ENCODE measurements at regions not wholly inside any gene's neighbourhood (a gene's known extent, or its start where the extent isn't known, plus 50 kb on each side); places are given as distances from the start of the nearest gene placed in this dataset.

DNA sequence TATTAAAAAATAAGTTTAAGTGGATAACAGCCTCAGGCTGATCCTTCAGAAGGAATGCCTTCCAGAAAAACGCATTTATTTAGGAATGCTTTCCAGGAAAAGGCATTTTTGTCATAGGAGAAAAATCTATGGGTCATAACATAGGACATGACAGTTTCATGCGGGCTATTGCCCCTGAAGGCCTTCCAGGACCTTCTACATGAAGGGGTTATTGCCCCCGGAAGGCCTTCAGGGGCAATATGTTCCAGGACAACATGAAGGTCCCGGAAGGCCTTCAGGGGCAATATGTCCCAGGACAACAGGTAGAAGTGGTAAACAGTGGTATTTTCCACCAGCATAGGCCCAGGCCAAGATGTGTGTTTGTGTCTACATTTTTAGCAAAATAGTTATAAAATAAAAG is 191.3 kb upstream of the RASA1 start:
- H3K4me3 ChIP-seq (ENCODE audit: extremely low read depth, insufficient read depth, low read length, poor library complexity, severe bottlenecking), result no peak overlapping the region
- H3K4me1 ChIP-seq (ENCODE audit: control insufficient read depth, insufficient read depth, low read length, poor library complexity, severe bottlenecking), result no peaks in the 10 kb centered on the region
- H3K9me3 ChIP-seq (ENCODE audit: control insufficient read depth, low read length), result no peaks in the 10 kb centered on the region
- no peaks in the 10 kb centered on the region for H3K36me3 ChIP-seq (ENCODE audit: control insufficient read depth, insufficient read depth, low read length)
- no peak overlapping the region for H3K27ac ChIP-seq (ENCODE audit: low read depth, low read length, severe bottlenecking)
- WGBS, 2 experiments (ENCODE audit: insufficient coverage in 2 of 2), result 88 to 89% methylated on average over 3 to 4 of the region's 4 CpGs

DNA sequence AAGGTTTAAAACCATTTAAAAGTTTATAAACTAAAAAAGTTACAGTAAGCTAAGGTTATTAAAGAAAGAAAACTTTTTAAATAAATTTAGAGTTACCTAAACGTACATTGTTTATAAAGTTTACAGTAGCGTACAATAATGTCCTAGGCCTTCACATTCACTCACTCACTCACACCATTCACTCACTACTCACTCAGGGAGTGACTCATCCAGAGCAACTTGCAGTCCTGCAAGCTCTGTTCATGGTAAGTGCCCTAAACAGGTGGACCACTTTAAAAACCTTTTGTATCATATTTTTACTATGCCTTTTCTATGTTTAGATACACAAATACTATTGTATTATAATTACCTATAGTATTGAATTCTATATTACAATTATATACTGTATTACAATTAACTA is 190.8 kb upstream of the RASA1 start:
- Histone ChIP-seq H3K4me1 (ENCODE audit: control insufficient read depth, insufficient read depth, low read length, poor library complexity, severe bottlenecking) (no peaks in the 10 kb centered on the region), H3K9me3 (ENCODE audit: control insufficient read depth, low read length) (no peaks in the 10 kb centered on the region), H3K27ac (ENCODE audit: low read depth, low read length, severe bottlenecking) (no peak overlapping the region), H3K36me3 (ENCODE audit: control insufficient read depth, insufficient read depth, low read length) (no peaks in the 10 kb centered on the region), H3K4me3 (ENCODE audit: extremely low read depth, insufficient read depth, low read length, poor library complexity, severe bottlenecking) (no peak overlapping the region)
- 83% methylated on average over 1 of the region's 2 CpGs; no CpG with 5 or more reads in 1 of the 2 experiments for WGBS, 2 experiments (ENCODE audit: insufficient coverage in 2 of 2)

DNA sequence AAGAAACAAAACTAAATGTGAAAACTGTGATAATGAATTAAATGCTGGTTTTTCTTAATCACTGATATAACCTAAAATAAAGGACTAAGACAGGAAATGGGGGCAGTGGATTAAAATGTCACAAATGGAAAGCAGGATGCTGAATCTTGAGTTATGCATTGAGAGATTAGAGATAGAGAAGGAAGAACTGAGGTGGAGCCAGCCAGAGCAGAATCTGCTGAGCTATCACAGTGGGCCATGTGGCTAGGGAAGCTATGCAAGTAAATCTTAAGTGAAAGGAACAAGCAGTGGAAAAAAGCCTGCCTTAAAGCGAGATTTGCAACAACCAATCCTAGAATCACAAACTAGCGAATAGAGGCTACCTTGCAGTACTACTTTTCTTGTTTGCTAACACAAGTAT is 188.5 kb upstream of the RASA1 start:
- Histone ChIP-seq H3K9me3 (ENCODE audit: control insufficient read depth, low read length) (no peaks in the 10 kb centered on the region), H3K4me3 (ENCODE audit: extremely low read depth, insufficient read depth, low read length, poor library complexity, severe bottlenecking) (no peak overlapping the region), H3K36me3 (ENCODE audit: control insufficient read depth, insufficient read depth, low read length) (no peaks in the 10 kb centered on the region), H3K27ac (ENCODE audit: low read depth, low read length, severe bottlenecking) (no peak overlapping the region), H3K4me1 (ENCODE audit: control insufficient read depth, insufficient read depth, low read length, poor library complexity, severe bottlenecking) (no peaks in the 10 kb centered on the region)
- WGBS, 2 experiments (ENCODE audit: insufficient coverage in 2 of 2), result 80% methylated on average over 1 of the region's 2 CpGs; no CpG with 5 or more reads in 1 of the 2 experiments

GRCh38 chr5:87081016-87081415 is 186.7 kb upstream of the RASA1 start:
- Histone ChIP-seq H3K9me3 (ENCODE audit: control insufficient read depth, low read length) (no peaks in the 10 kb centered on the region), H3K36me3 (ENCODE audit: control insufficient read depth, insufficient read depth, low read length) (no peaks in the 10 kb centered on the region), H3K27ac (ENCODE audit: low read depth, low read length, severe bottlenecking) (no peak overlapping the region), H3K4me3 (ENCODE audit: extremely low read depth, insufficient read depth, low read length, poor library complexity, severe bottlenecking) (no peak overlapping the region), H3K4me1 (ENCODE audit: control insufficient read depth, insufficient read depth, low read length, poor library complexity, severe bottlenecking) (no peaks in the 10 kb centered on the region)
- WGBS, 2 experiments (ENCODE audit: insufficient coverage in 2 of 2), result 100% methylated on average over 1 of the region's 3 CpGs; no CpG with 5 or more reads in 1 of the 2 experiments

DNA sequence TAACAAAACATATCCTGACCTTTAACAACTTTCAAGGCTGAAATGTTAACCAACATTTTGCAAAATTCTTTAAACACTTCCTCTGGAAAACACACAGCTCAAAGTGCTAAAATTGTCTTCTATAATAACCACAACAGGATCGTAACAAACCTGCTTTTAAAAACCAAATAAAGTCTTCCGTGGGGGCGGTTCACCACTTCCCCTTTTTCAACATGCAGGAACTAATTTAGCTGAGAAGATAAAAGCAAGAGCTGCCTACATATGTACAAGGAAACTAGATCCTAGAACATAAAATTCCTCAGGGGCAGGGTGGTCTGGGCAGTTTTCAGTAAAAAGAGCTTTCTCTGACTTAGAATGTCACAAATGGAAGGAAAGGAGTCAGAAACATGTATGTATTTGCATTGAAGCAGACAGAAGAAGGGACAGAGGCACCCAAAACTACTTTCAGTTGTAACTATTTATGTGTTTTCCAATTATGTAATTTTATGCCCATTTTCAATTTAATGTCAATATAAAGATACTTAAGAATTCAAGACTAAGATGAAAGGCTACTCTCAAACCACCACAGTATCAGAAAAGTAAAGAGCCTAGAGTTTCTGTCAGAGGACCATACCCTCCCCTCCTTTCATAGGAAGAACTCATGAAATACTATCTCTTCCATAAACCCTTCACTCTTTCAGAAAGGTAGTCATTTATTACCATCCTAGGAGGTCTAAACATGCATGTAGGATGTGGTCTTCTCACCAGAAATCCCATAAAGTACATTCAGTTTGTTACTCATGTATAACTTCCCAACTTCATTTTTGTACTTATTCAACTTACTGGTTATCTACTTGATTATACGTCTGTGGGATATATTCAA is 185.9 kb upstream of the RASA1 start:
- H3K36me3 ChIP-seq (ENCODE audit: control insufficient read depth, insufficient read depth, low read length), result no peaks in the 10 kb centered on the region
- WGBS, 2 experiments (ENCODE audit: insufficient coverage in 2 of 2), result 83 to 100% methylated on average over 1 of the region's 4 CpGs
- no peaks in the 10 kb centered on the region for H3K9me3 ChIP-seq (ENCODE audit: control insufficient read depth, low read length)
- H3K4me1 ChIP-seq (ENCODE audit: control insufficient read depth, insufficient read depth, low read length, poor library complexity, severe bottlenecking), result no peaks in the 10 kb centered on the region
- H3K4me3 ChIP-seq (ENCODE audit: extremely low read depth, insufficient read depth, low read length, poor library complexity, severe bottlenecking), result no peak overlapping the region
- no peak overlapping the region for H3K27ac ChIP-seq (ENCODE audit: low read depth, low read length, severe bottlenecking)

DNA sequence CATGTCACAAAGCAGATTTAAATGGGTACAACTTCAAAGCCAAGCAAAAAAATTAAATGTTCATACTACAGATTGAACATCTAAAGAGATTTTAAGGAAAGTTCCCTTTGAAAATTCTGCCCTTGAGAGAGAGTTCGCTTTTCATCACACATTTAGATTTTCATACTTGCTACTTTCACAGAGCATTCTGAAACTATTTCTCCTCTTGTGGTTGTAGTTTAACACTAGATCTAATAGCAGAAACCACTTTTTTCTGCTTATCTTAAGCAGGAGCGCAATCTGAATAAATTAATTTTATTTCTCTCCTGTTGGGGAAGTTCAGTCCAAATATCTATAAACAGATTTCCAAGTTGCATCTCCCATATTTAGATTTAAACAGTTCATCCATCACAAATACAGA is 173.3 kb upstream of the RASA1 start:
- no peak overlapping the region for H3K4me3 ChIP-seq (ENCODE audit: extremely low read depth, insufficient read depth, low read length, poor library complexity, severe bottlenecking)
- H3K36me3 ChIP-seq (ENCODE audit: control insufficient read depth, insufficient read depth, low read length), result no peaks in the 10 kb centered on the region
- no peaks in the 10 kb centered on the region for H3K9me3 ChIP-seq (ENCODE audit: control insufficient read depth, low read length)
- WGBS, 2 experiments (ENCODE audit: insufficient coverage in 2 of 2), result 83% methylated on average over 1 of the region's 2 CpGs; no CpG with 5 or more reads in 1 of the 2 experiments
- H3K27ac ChIP-seq (ENCODE audit: low read depth, low read length, severe bottlenecking), result no peak overlapping the region
- no peaks in the 10 kb centered on the region for H3K4me1 ChIP-seq (ENCODE audit: control insufficient read depth, insufficient read depth, low read length, poor library complexity, severe bottlenecking)

DNA sequence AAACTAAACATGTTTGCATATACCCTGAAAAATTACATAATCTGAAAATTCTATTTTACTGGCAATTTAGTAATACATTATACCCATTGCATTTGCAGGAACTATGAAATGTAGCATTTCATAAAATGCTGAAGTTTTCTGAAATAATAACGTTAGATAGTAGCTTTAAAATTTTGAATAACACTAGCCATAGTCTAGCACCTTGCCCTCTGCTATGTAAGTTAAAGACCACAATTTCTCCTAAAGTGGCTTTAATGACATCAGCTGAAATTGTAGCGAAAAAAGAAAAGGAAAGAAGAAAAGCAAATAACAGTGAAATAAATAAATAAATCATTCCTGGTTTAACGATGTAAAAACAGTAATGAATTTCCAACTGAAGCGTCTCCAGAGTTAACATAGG is 172.8 kb upstream of the RASA1 start:
- no peaks in the 10 kb centered on the region for H3K4me1 ChIP-seq (ENCODE audit: control insufficient read depth, insufficient read depth, low read length, poor library complexity, severe bottlenecking)
- no CpG with 5 or more reads among the region's 4 CpGs for WGBS, 2 experiments (ENCODE audit: insufficient coverage in 2 of 2)
- H3K27ac ChIP-seq (ENCODE audit: low read depth, low read length, severe bottlenecking), result no peak overlapping the region
- H3K9me3 ChIP-seq (ENCODE audit: control insufficient read depth, low read length), result no peaks in the 10 kb centered on the region
- no peak overlapping the region for H3K4me3 ChIP-seq (ENCODE audit: extremely low read depth, insufficient read depth, low read length, poor library complexity, severe bottlenecking)
- H3K36me3 ChIP-seq (ENCODE audit: control insufficient read depth, insufficient read depth, low read length), result no peaks in the 10 kb centered on the region

DNA sequence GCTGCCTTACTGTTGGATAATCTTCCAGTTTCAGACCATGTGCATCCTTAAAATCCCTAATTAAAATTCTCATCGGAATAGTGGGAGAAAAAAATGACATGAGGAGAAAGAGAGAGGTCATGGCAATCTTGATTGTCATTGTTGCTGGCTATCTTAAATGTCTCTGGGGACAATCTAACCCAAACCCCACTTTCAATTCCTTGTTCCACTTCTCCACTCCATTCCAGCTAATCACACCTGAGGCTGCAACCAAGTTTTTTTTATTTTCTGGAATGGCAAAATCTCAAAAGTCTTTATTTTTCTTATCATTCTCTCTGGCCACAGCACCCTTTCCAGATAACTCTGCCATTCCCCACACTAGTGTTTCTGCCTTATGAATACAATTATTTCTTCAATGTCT is 171.9 kb upstream of the RASA1 start:
- no peaks in the 10 kb centered on the region for H3K36me3 ChIP-seq (ENCODE audit: control insufficient read depth, insufficient read depth, low read length)
- no peak overlapping the region for H3K27ac ChIP-seq (ENCODE audit: low read depth, low read length, severe bottlenecking)
- no peak overlapping the region for H3K4me3 ChIP-seq (ENCODE audit: extremely low read depth, insufficient read depth, low read length, poor library complexity, severe bottlenecking)
- H3K9me3 ChIP-seq (ENCODE audit: control insufficient read depth, low read length), result no peaks in the 10 kb centered on the region
- WGBS, 2 experiments (ENCODE audit: insufficient coverage in 2 of 2), result no CpG with 5 or more reads among the region's 1 CpG
- no peaks in the 10 kb centered on the region for H3K4me1 ChIP-seq (ENCODE audit: control insufficient read depth, insufficient read depth, low read length, poor library complexity, severe bottlenecking)

DNA sequence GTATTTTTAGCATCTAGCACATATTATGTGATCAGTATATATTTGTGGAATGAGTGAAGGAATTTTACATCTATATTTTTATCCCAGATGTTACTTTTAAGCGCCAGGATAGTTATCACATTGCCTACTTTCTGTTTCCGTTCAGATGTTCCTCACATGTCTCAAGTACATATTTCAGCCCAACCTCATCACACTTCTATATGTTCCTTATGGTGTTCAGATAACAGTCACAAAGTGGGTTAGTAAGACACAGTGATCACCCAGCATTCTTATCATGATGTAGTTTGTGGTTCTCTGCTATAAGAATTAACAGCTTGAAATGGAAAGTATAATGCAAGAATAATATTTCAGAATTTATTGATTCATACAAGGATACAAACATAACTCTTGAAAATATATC is 170.0 kb upstream of the RASA1 start:
- H3K9me3 ChIP-seq (ENCODE audit: control insufficient read depth, low read length), result no peaks in the 10 kb centered on the region
- H3K4me3 ChIP-seq (ENCODE audit: extremely low read depth, insufficient read depth, low read length, poor library complexity, severe bottlenecking), result no peak overlapping the region
- no peaks in the 10 kb centered on the region for H3K36me3 ChIP-seq (ENCODE audit: control insufficient read depth, insufficient read depth, low read length)
- H3K4me1 ChIP-seq (ENCODE audit: control insufficient read depth, insufficient read depth, low read length, poor library complexity, severe bottlenecking), result no peaks in the 10 kb centered on the region
- H3K27ac ChIP-seq (ENCODE audit: low read depth, low read length, severe bottlenecking), result no peak overlapping the region
- 86% methylated on average over 1 of the region's 2 CpGs; no CpG with 5 or more reads in 1 of the 2 experiments for WGBS, 2 experiments (ENCODE audit: insufficient coverage in 2 of 2)

GRCh38 chr5:87099291-87099839 is 168.3 kb upstream of the RASA1 start:
- H3K4me3 ChIP-seq (ENCODE audit: extremely low read depth, insufficient read depth, low read length, poor library complexity, severe bottlenecking), result no peak overlapping the region
- no peak overlapping the region for H3K27ac ChIP-seq (ENCODE audit: low read depth, low read length, severe bottlenecking)

GRCh38 chr5:87099968-87100367 is 167.7 kb upstream of the RASA1 start:
- Histone ChIP-seq H3K27ac (ENCODE audit: low read depth, low read length, severe bottlenecking) (no peak overlapping the region), H3K9me3 (ENCODE audit: control insufficient read depth, low read length) (no peaks in the 10 kb centered on the region), H3K36me3 (ENCODE audit: control insufficient read depth, insufficient read depth, low read length) (no peaks in the 10 kb centered on the region), H3K4me3 (ENCODE audit: extremely low read depth, insufficient read depth, low read length, poor library complexity, severe bottlenecking) (no peak overlapping the region), H3K4me1 (ENCODE audit: control insufficient read depth, insufficient read depth, low read length, poor library complexity, severe bottlenecking) (no peaks in the 10 kb centered on the region)

More at GRCh38 chr5:87099291-87099839, 168.3 kb upstream of the RASA1 start:
- Histone ChIP-seq H3K4me1 (ENCODE audit: control insufficient read depth, insufficient read depth, low read length, poor library complexity, severe bottlenecking) (no peaks in the 10 kb centered on the region), H3K9me3 (ENCODE audit: control insufficient read depth, low read length) (no peaks in the 10 kb centered on the region), H3K36me3 (ENCODE audit: control insufficient read depth, insufficient read depth, low read length) (no peaks in the 10 kb centered on the region)
- 83 to 91% methylated on average over 1 of the region's 1 CpG for WGBS, 2 experiments (ENCODE audit: insufficient coverage in 2 of 2)

All from mesodermal cell (in vitro differentiated cells).